D721Med (cell line): ENCODE measurements at regions not wholly inside any gene's neighbourhood (a gene's known extent, or its start where the extent isn't known, plus 50 kb on each side); places are given as distances from the start of the nearest gene placed in this dataset.

Experiments
- DNase-seq: peaks from one replicate; pipeline ENCODE4 v3.0.0; 2011; ENCODE audit warnings: low spot score; ENCODE audit not compliant: insufficient read length
- FAIRE-seq: peaks from 2 replicates; lab custom pipeline; 2011; peaks lifted over from hg19 to GRCh38; lab: Jason Lieb, UNC
- CTCF ChIP-seq: IDR thresholded peaks from 2 replicates; pipeline ENCODE4 v1.5.1; 2012; ENCODE audit warnings: mild to moderate bottlenecking, control low read depth; ENCODE audit not compliant: insufficient read depth; ENCODE audit errors: missing control alignments

GRCh38 chr13:22399801-22400420, 729.0 kb downstream of the FGF9 start:
- DNase-seq, result no peak
- TF ChIP-seq CTCF, result no peak
- no peak for FAIRE-seq

DNA sequence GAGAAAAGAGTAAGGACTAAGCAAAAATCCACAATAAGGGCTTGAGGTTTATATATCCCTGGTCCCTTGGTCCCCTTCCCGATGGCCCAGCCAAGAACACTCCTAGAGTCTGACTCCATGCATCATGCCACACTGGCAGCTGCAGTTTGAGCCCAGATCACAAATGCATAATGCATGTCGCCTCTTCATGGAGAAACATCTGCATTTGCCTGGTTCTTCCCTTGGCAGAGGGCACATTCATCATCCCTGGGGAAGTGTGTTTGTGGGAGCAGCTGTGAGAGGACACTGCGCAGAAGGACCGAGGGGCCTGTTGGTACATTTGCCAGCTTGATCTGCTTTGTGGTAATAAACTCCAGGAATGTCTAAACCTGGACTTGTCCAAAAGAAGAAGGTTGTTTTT, 731.8 kb downstream of the FGF9 start:
- FAIRE-seq (no peak), DNase-seq (no peak)
- TF ChIP-seq CTCF, result no peak

DNA sequence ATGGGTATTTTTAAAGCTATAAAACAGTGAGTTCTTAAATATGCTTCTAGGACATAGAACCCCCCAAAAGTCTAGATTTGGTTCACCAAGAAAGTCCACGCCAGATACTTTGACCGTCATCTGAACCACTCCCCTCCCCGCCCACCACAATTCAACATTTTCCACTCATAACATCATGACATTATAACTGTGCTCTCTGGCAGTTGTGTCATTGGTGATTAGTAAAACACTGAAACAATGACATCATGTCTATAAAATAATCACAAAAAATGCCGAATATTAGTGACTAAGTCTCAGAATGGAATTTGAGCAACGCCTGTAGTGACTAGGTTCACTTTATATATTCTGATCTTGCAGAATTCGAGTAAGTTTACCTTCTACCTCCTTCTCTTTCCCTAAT, 732.3 kb downstream of the FGF9 start:
- no peak for TF ChIP-seq CTCF
- FAIRE-seq (no peak), DNase-seq (no peak)

GRCh38 chr13:22405891-22406290, 735.0 kb downstream of the FGF9 start:
- TF ChIP-seq CTCF, result no peak
- DNase-seq, result no peak
- FAIRE-seq, result no peak

DNA sequence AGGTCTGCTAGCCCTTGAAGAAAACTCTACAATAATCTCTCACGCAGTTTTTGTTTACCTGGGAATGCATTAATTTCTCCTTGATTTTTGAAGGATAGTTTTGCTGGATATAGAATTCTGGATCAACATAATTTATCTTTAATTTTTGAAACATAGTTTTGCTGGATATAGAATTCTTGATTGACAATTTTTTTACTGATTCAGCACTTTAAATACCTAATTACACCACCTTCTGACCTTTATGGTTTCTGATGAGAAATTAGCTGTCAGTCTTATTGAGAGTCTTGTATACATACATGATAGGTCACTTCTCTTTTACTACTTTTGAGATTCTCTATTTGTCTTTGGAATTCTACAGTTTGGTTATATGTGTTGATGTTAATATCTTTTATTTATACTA, 741.6 kb downstream of the FGF9 start:
- no peak for TF ChIP-seq CTCF
- no peak for FAIRE-seq
- no peak for DNase-seq

GRCh38 chr13:22422023-22422422, 751.1 kb downstream of the FGF9 start:
- no peak for FAIRE-seq
- TF ChIP-seq CTCF, result no peak
- no peak for DNase-seq

- FAIRE-seq (no peak), DNase-seq (no peak)
These were observed 751.8 kb downstream of the FGF9 start for GRCh38 chr13:22422712-22423111.

More at GRCh38 chr13:22422712-22423111, 751.8 kb downstream of the FGF9 start:
- no peak for TF ChIP-seq CTCF
